ENCODE measurements at regions not wholly inside any gene's neighbourhood (a gene's known extent, or its start where the extent isn't known, plus 50 kb on each side); places are given as distances from the start of the nearest gene placed in this dataset.

GRCh38 chr11:131253142-131253655 is 117.2 kb upstream of the NTM start:
- Mint-ChIP-seq H3K9me3 (ENCODE audit: unreplicated experiment) (no peaks in the 10 kb centered on the region), H3K4me3 (ENCODE audit: unreplicated experiment) (no peak overlapping the region), H3K36me3 (ENCODE audit: unreplicated experiment) (no peaks in the 10 kb centered on the region), H3K27ac (ENCODE audit: unreplicated experiment) (no peak overlapping the region), H3K27me3 (ENCODE audit: unreplicated experiment) (peaks cover 33% of the 10 kb centered on the region), H3K4me1 (ENCODE audit: unreplicated experiment) (no peaks in the 10 kb centered on the region)
- no peak for DNase-seq (ENCODE audit: extremely low spot score, unreplicated experiment)
- TF ChIP-seq, protein P1, sequence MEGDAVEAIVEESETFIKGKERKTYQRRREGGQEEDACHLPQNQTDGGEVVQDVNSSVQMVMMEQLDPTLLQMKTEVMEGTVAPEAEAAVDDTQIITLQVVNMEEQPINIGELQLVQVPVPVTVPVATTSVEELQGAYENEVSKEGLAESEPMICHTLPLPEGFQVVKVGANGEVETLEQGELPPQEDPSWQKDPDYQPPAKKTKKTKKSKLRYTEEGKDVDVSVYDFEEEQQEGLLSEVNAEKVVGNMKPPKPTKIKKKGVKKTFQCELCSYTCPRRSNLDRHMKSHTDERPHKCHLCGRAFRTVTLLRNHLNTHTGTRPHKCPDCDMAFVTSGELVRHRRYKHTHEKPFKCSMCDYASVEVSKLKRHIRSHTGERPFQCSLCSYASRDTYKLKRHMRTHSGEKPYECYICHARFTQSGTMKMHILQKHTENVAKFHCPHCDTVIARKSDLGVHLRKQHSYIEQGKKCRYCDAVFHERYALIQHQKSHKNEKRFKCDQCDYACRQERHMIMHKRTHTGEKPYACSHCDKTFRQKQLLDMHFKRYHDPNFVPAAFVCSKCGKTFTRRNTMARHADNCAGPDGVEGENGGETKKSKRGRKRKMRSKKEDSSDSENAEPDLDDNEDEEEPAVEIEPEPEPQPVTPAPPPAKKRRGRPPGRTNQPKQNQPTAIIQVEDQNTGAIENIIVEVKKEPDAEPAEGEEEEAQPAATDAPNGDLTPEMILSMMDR (IDR thresholded peaks at IDR 0.05), result no peak

- H3K4me3 Mint-ChIP-seq (ENCODE audit: unreplicated experiment), result no peak overlapping the region
- peaks cover 33% of the 10 kb centered on the region for H3K27me3 Mint-ChIP-seq (ENCODE audit: unreplicated experiment)
- H3K4me1 Mint-ChIP-seq (ENCODE audit: unreplicated experiment), result no peaks in the 10 kb centered on the region
These were observed 116.7 kb upstream of the NTM start for GRCh38 chr11:131253656-131254151.

GRCh38 chr11:131254254-131254653 is 116.2 kb upstream of the NTM start:
- Mint-ChIP-seq H3K27me3 (ENCODE audit: unreplicated experiment) (peaks cover 33% of the 10 kb centered on the region), H3K27ac (ENCODE audit: unreplicated experiment) (no peak overlapping the region), H3K9me3 (ENCODE audit: unreplicated experiment) (no peaks in the 10 kb centered on the region), H3K4me3 (ENCODE audit: unreplicated experiment) (no peak overlapping the region), H3K4me1 (ENCODE audit: unreplicated experiment) (no peaks in the 10 kb centered on the region), H3K36me3 (ENCODE audit: unreplicated experiment) (no peaks in the 10 kb centered on the region)
- TF ChIP-seq, protein P1 (IDR thresholded peaks at IDR 0.05), result no peak
- no peak for DNase-seq (ENCODE audit: extremely low spot score, unreplicated experiment)

More at GRCh38 chr11:131253656-131254151, 116.7 kb upstream of the NTM start:
- TF ChIP-seq, protein P1 (IDR thresholded peaks at IDR 0.05), result no peak
- Mint-ChIP-seq H3K27ac (ENCODE audit: unreplicated experiment) (no peak overlapping the region), H3K36me3 (ENCODE audit: unreplicated experiment) (no peaks in the 10 kb centered on the region), H3K9me3 (ENCODE audit: unreplicated experiment) (no peaks in the 10 kb centered on the region)
- DNase-seq (ENCODE audit: extremely low spot score, unreplicated experiment), result no peak

DNA sequence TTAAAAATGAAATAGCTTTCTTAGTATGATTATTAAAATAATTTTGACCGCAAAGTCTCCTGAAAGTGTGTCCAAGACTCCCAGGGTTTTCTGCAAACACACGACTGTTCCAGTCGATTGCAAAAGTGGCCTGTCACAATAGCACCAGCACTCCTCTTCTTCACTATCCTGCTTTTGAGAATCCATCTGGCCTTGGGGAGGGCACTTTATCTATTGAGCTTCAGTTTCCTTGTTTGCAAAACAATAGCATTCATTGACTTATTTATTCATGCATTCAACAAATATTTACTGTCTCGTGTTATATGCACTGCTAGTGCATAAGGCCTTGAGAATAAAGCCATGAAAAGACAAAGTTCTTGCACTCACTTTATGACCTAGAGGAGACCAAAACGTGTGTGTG is 96.2 kb upstream of the NTM start:
- Mint-ChIP-seq H3K27me3 (ENCODE audit: unreplicated experiment) (peaks cover 6% of the 10 kb centered on the region), H3K4me3 (ENCODE audit: unreplicated experiment) (no peak overlapping the region), H3K4me1 (ENCODE audit: unreplicated experiment) (no peaks in the 10 kb centered on the region), H3K27ac (ENCODE audit: unreplicated experiment) (no peak overlapping the region), H3K36me3 (ENCODE audit: unreplicated experiment) (peaks cover 2% of the 10 kb centered on the region), H3K9me3 (ENCODE audit: unreplicated experiment) (peaks cover 8% of the 10 kb centered on the region)
- DNase-seq (ENCODE audit: extremely low spot score, unreplicated experiment), result no peak
- TF ChIP-seq, protein P1 (IDR thresholded peaks at IDR 0.05), result no peak

DNA sequence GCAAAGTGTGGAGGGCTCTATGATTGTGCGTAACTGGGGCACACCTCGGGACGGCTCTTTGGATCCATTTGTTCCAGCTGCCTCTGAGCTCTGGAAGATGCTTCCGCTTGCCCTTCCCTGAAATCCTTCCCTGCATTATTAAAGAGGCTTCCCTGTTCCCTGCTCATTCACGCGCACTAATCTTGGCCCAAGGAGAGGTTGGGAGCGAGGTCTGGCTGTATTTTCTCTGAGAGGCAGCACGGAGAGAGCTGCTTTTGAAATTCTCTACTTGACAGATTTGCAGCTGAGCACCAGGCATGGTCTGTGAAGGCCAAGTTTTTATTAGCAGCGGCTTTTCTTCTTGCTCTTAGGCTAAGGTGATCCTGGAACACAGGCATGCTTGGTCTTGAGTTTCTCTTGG is 94.8 kb upstream of the NTM start:
- no peak overlapping the region for H3K27ac Mint-ChIP-seq (ENCODE audit: unreplicated experiment)
- no peaks in the 10 kb centered on the region for H3K4me1 Mint-ChIP-seq (ENCODE audit: unreplicated experiment)
- H3K9me3 Mint-ChIP-seq (ENCODE audit: unreplicated experiment), result peaks cover 5% of the 10 kb centered on the region

More for the DNA sequence above, 94.8 kb upstream of the NTM start:
- no peak overlapping the region for H3K4me3 Mint-ChIP-seq (ENCODE audit: unreplicated experiment)
- peaks cover 2% of the 10 kb centered on the region for H3K36me3 Mint-ChIP-seq (ENCODE audit: unreplicated experiment)
- peaks cover 4% of the 10 kb centered on the region for H3K27me3 Mint-ChIP-seq (ENCODE audit: unreplicated experiment)
- no peak for DNase-seq (ENCODE audit: extremely low spot score, unreplicated experiment)
- TF ChIP-seq, protein P1 (IDR thresholded peaks at IDR 0.05), result no peak
